GM23248 (cell line): ENCODE measurements at regions not wholly inside any gene's neighbourhood (a gene's known extent, or its start where the extent isn't known, plus 50 kb on each side); places are given as distances from the start of the nearest gene placed in this dataset.

Source experiments
- DNase-seq: peaks from one replicate; pipeline ENCODE4 v3.0.0-alpha.2; 2015
- H2AFZ ChIP-seq: fragments of 200-600 bp; sonication (generic); 2 replicates; pipeline ENCODE4 v1.6.1; 2016; ENCODE audit warnings: antibody characterized with exemption
- H3F3A ChIP-seq: fragments of 200-600 bp; sonication (generic); 2 replicates; pipeline ENCODE4 v1.6.1; 2016; ENCODE audit warnings: mild to moderate bottlenecking, antibody characterized with exemption, mixed run types; ENCODE audit not compliant: insufficient read depth
- H3K27ac ChIP-seq: fragments of 200-600 bp; sonication (generic); 2 replicates; pipeline ENCODE4 v1.5.1; 2016; ENCODE audit warnings: mild to moderate bottlenecking
- H3K27me3 ChIP-seq: fragments of 200-600 bp; sonication (generic); replicated peaks from 2 replicates; pipeline ENCODE4 v1.6.1; 2016; ENCODE audit warnings: mild to moderate bottlenecking; ENCODE audit not compliant: insufficient read depth
- H3K36me3 ChIP-seq: fragments of 200-600 bp; sonication (generic); 2 replicates; pipeline ENCODE4 v1.6.1; 2016; ENCODE audit warnings: low read depth, mild to moderate bottlenecking
- H3K4me1 ChIP-seq: fragments of 200-600 bp; sonication (generic); 2 replicates; pipeline ENCODE4 v1.6.1; 2016; ENCODE audit warnings: mild to moderate bottlenecking; ENCODE audit not compliant: insufficient read depth
- H3K4me2 ChIP-seq: fragments of 200-600 bp; sonication (generic); one replicate; pipeline ENCODE4 v1.6.1; 2016; ENCODE audit warnings: mild to moderate bottlenecking; ENCODE audit not compliant: unreplicated experiment
- H3K4me3 ChIP-seq: fragments of 200-600 bp; sonication (generic); 2 replicates; pipeline ENCODE4 v1.5.1; 2016; ENCODE audit warnings: mild to moderate bottlenecking
- H3K79me2 ChIP-seq: fragments of 200-600 bp; sonication (generic); 2 replicates; pipeline ENCODE4 v1.6.1; 2016; ENCODE audit warnings: mild to moderate bottlenecking; ENCODE audit not compliant: insufficient read depth
- H3K9ac ChIP-seq: fragments of 200-600 bp; sonication (generic); 2 replicates; pipeline ENCODE4 v1.6.1; 2016; ENCODE audit warnings: mild to moderate bottlenecking
- H3K9me2 ChIP-seq: fragments of 200-600 bp; sonication (generic); 2 replicates; pipeline ENCODE4 v1.6.1; 2016; ENCODE audit warnings: mixed run types, mild to moderate bottlenecking, moderate library complexity; ENCODE audit not compliant: insufficient read depth
- H3K9me3 ChIP-seq: fragments of 200-600 bp; sonication (generic); one replicate; pipeline ENCODE4 v1.6.1; 2017; ENCODE audit warnings: low read depth
- H4K20me1 ChIP-seq: fragments of 200-600 bp; sonication (generic); 2 replicates; pipeline ENCODE4 v1.6.0; 2016; ENCODE audit not compliant: insufficient read depth
- EZH2 ChIP-seq: fragments of 200-600 bp; sonication (generic); IDR thresholded peaks from 2 replicates; pipeline ENCODE4 v1.6.1; 2018; ENCODE audit warnings: antibody characterized with exemption, mild to moderate bottlenecking; ENCODE audit not compliant: insufficient read depth, poor library complexity, severe bottlenecking
- EZH2phosphoT487 ChIP-seq: fragments of 200-600 bp; sonication (generic); IDR thresholded peaks from 2 replicates; pipeline ENCODE4 v1.6.1; 2018; ENCODE audit warnings: antibody characterized with exemption, moderate library complexity, mild to moderate bottlenecking, low read depth; ENCODE audit not compliant: insufficient read depth
- WGBS, 2 experiments: methylation state at CpG; one replicate each; pipeline ENCODE4 v1.1.6; 2015 to 2017; ENCODE audit warnings: low lambda C conversion rate in 2 of 2, low coverage in 1 of 2; ENCODE audit errors: missing lambda C conversion rate in 2 of 2; 5-methylcytosine and 5-hydroxymethylcytosine counted together
- in situ Hi-C: fragments of 300-500 bp; cut with MboI; formaldehyde crosslinking; loops from 2 replicates; pipeline ENCODE4 v1.15.0; 2020

- Histone ChIP-seq H3K4me2 (no peak overlapping the region), H2AFZ (no peak overlapping the region), H3K36me3 (no peaks in the 10 kb centered on the region), H3K9me3 (no peaks in the 10 kb centered on the region), H4K20me1 (no peaks in the 10 kb centered on the region), H3K27me3 (no peaks in the 10 kb centered on the region), H3K9ac (no peak overlapping the region), H3K27ac (no peak overlapping the region), H3K79me2 (no peaks in the 10 kb centered on the region), H3K9me2 (no peaks in the 10 kb centered on the region), H3F3A (peaks cover 22% of the 10 kb centered on the region), H3K4me3 (no peak overlapping the region), H3K4me1 (peaks cover 14% of the 10 kb centered on the region)
- 95 to 100% methylated on average over 1 of the region's 1 CpG for WGBS, 2 experiments
- in situ Hi-C loops = no loop called here
- DNase-seq = no peak
- no peak for TF ChIP-seq EZH2
These were observed 72.5 kb upstream of the ATP2B1 start for GRCh38 chr12:89781156-89781555.

GRCh38 chr12:89779090-89779489 is 70.5 kb upstream of the ATP2B1 start:
- H3K4me3 ChIP-seq = no peak overlapping the region
- peaks cover 20% of the 10 kb centered on the region for H3F3A ChIP-seq
- TF ChIP-seq EZH2phosphoT487 (no peak), EZH2 (no peak)
- WGBS, 2 experiments = 95 to 100% methylated on average over 1 of the region's 1 CpG
- no peaks in the 10 kb centered on the region for H3K9me3 ChIP-seq
- H2AFZ ChIP-seq = no peak overlapping the region
- no peak overlapping the region for H3K9ac ChIP-seq
- DNase-seq = no peak
- no peaks in the 10 kb centered on the region for H3K27me3 ChIP-seq
- no peaks in the 10 kb centered on the region for H3K79me2 ChIP-seq
- no peaks in the 10 kb centered on the region for H3K36me3 ChIP-seq
- H3K4me1 ChIP-seq = peaks cover 23% of the 10 kb centered on the region
- no peaks in the 10 kb centered on the region for H4K20me1 ChIP-seq
- H3K4me2 ChIP-seq = no peak overlapping the region
- H3K9me2 ChIP-seq = no peaks in the 10 kb centered on the region
- in situ Hi-C loops = no loop called here
- no peak overlapping the region for H3K27ac ChIP-seq

- in situ Hi-C loops = no loop called here
These were observed 69.2 kb upstream of the ATP2B1 start for GRCh38 chr12:89777733-89778379.

GRCh38 chr12:89775986-89776365 is 67.3 kb upstream of the ATP2B1 start:
- no peaks in the 10 kb centered on the region for H3K36me3 ChIP-seq
- no peak overlapping the region for H3K4me2 ChIP-seq
- peaks cover 10% of the 10 kb centered on the region for H3K4me1 ChIP-seq
- no peaks in the 10 kb centered on the region for H3K27me3 ChIP-seq
- no peak for DNase-seq
- H3K9ac ChIP-seq = no peak overlapping the region
- H4K20me1 ChIP-seq = no peaks in the 10 kb centered on the region
- TF ChIP-seq EZH2 (no peak), EZH2phosphoT487 (no peak)
- H3K79me2 ChIP-seq = no peaks in the 10 kb centered on the region
- H3F3A ChIP-seq = 0 out of 2 replicates have a peak, but pooled peaks cover 5% of the 10 kb centered on the region
- no peaks in the 10 kb centered on the region for H3K9me3 ChIP-seq
- 82 to 85% methylated on average over 3 of the region's 3 CpGs for WGBS, 2 experiments
- H3K4me3 ChIP-seq = no peak overlapping the region
- H3K27ac ChIP-seq = no peak overlapping the region
- in situ Hi-C loops = no loop called here
- H3K9me2 ChIP-seq = no peaks in the 10 kb centered on the region
- no peak overlapping the region for H2AFZ ChIP-seq

More at GRCh38 chr12:89777733-89778379, 69.2 kb upstream of the ATP2B1 start:
- Histone ChIP-seq H3K27me3 (no peaks in the 10 kb centered on the region), H2AFZ (no peak overlapping the region), H3K36me3 (no peaks in the 10 kb centered on the region), H3K9ac (no peak overlapping the region), H3K9me3 (no peaks in the 10 kb centered on the region), H4K20me1 (no peaks in the 10 kb centered on the region), H3K4me3 (no peak overlapping the region), H3F3A (peaks cover 7% of the 10 kb centered on the region; the same call in 1 of the 2 replicates), H3K9me2 (no peaks in the 10 kb centered on the region), H3K27ac (no peak overlapping the region), H3K4me2 (no peak overlapping the region), H3K79me2 (no peaks in the 10 kb centered on the region), H3K4me1 (peaks cover 11% of the 10 kb centered on the region)
- 80 to 83% methylated on average over 2 of the region's 2 CpGs for WGBS, 2 experiments
- DNase-seq = no peak
- no peak for TF ChIP-seq EZH2
